CD4-positive, alpha-beta memory T cell (primary cell): ENCODE measurements at regions not wholly inside any gene's neighbourhood (a gene's known extent, or its start where the extent isn't known, plus 50 kb on each side); places are given as distances from the start of the nearest gene placed in this dataset.
A peak's percentile ranks its signal among the peaks of the same experiment; 100 is the strongest.
"Not testable (repeated sequence)": the region's sequence is repeated elsewhere in the genome, so short reads cannot be mapped to it uniquely, and the experiment has no call there.

Source experiments
- CTCF ChIA-PET: fragments of 350-600 bp; sonication (Branson Sonifier 250); formaldehyde crosslinking; loops from one replicate; lab custom pipeline; 2021; ENCODE audit warnings: inconsistent platforms; ENCODE audit not compliant: partially characterized antibody; lab: Charles Lee
- POLR2A ChIA-PET: fragments of 350-600 bp; sonication (Branson Sonifier 250); formaldehyde crosslinking; loops from one replicate; lab custom pipeline; 2021; ENCODE audit not compliant: partially characterized antibody; lab: Charles Lee
- DNase-seq, 5 donors: peaks; one replicate each; pipeline versions ENCODE4 v3.0.0 to v3.0.0-alpha.2; 2020 to 2022; ENCODE audit warnings: mixed read lengths in 1 of 5
- H3K27ac ChIP-seq: one replicate; pipeline ENCODE4 v1.7.0; 2013; ENCODE audit warnings: low read depth, low read length
- H3K27me3 ChIP-seq: 2 replicates; pipeline ENCODE4 v1.7.0; 2013; ENCODE audit warnings: mild to moderate bottlenecking, low read length, moderate library complexity; ENCODE audit not compliant: insufficient read depth
- H3K36me3 ChIP-seq: 2 replicates; pipeline ENCODE4 v1.7.0; 2013; ENCODE audit warnings: mild to moderate bottlenecking, low read length, moderate library complexity; ENCODE audit not compliant: insufficient read depth
- H3K4me1 ChIP-seq: 2 replicates; pipeline ENCODE4 v1.7.0; 2013; ENCODE audit warnings: mild to moderate bottlenecking, low read length, moderate library complexity; ENCODE audit not compliant: insufficient read depth
- H3K4me3 ChIP-seq, 2 donors: one replicate each; pipeline ENCODE4 v1.7.0; 2013; ENCODE audit warnings: low read length in 2 of 2, mild to moderate bottlenecking in 1 of 2
- H3K9me3 ChIP-seq, 2 donors: one replicate each; pipeline ENCODE4 v1.7.0; 2013; ENCODE audit warnings: low read length in 2 of 2, control low read depth in 1 of 2; ENCODE audit not compliant: control insufficient read depth in 1 of 2
- H3K27ac Mint-ChIP-seq, 7 donors: one replicate each; pipeline ENCODE4 v1.8.0; 2020 to 2021; ENCODE audit warnings: mixed read lengths in 7 of 7, mild to moderate bottlenecking in 6 of 7, inconsistent platforms in 3 of 7, moderate library complexity in 3 of 7
- H3K27me3 Mint-ChIP-seq, 2 donors: one replicate each; pipeline ENCODE4 v1.8.0; 2020 to 2021; ENCODE audit warnings: mixed read lengths in 2 of 2
- H3K36me3 Mint-ChIP-seq, 2 donors: one replicate each; pipeline ENCODE4 v1.8.0; 2020 to 2021; ENCODE audit warnings: mixed read lengths in 2 of 2, inconsistent platforms in 1 of 2, mild to moderate bottlenecking in 1 of 2
- H3K4me1 Mint-ChIP-seq, 4 donors: one replicate each; pipeline ENCODE4 v1.8.0; 2020 to 2021; ENCODE audit warnings: mixed read lengths in 4 of 4, mild to moderate bottlenecking in 1 of 4
- H3K4me3 Mint-ChIP-seq, 8 donors: one replicate each; pipeline ENCODE4 v1.8.0; 2020 to 2021; ENCODE audit warnings: mixed read lengths in 8 of 8, mild to moderate bottlenecking in 7 of 8, moderate library complexity in 6 of 8, inconsistent platforms in 3 of 8
- H3K9me3 Mint-ChIP-seq, 8 donors: one replicate each; pipeline ENCODE4 v1.8.0; 2020 to 2021; ENCODE audit warnings: mixed read lengths in 8 of 8, mild to moderate bottlenecking in 5 of 8, inconsistent platforms in 3 of 8, moderate library complexity in 1 of 8
- intact Hi-C: fragments of 100-400 bp; cut with micrococcal nuclease; formaldehyde crosslinking; loops from one replicate; pipeline ENCODE4 v1.15.1; 2023

GRCh38 chr5:145446875-145447274 lies 388.3 kb downstream of the PRELID2 start:
- H3K36me3 ChIP-seq, H3K9me3 ChIP-seq, H3K36me3 Mint-ChIP-seq, H3K27me3 Mint-ChIP-seq, DNase-seq, H3K27ac Mint-ChIP-seq, H3K4me1 ChIP-seq, POLR2A ChIA-PET, H3K4me3 ChIP-seq, CTCF ChIA-PET, H3K27ac ChIP-seq, H3K4me1 Mint-ChIP-seq, intact Hi-C loops, H3K4me3 Mint-ChIP-seq, H3K27me3 ChIP-seq: not testable (repeated sequence)
- H3K9me3 Mint-ChIP-seq = peaks cover 0 to 11% (median 7%) of the 10 kb centered on the region in 8 donors

DNA sequence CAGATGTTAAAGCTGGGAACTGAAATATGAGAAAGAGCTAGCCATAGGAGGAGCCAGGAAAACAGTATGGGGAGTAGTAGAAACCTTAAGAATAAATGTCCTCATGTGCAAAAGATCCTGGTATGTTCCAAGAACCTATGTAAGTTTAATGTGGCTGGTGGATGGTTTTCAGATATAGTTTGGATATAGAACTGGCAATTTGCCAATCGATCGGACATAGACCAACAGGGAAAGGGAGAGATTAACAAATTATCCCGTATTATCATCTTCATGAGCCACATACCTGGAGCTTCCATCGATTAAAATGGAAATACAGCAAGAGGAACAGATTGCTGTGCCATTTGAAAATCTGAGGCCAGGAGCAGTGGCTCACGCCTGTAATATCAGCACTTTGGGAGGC lies 388.7 kb downstream of the PRELID2 start:
- Mint-ChIP-seq H3K4me1 (no peaks in the 10 kb centered on the region), H3K27me3 (no peaks in the 10 kb centered on the region), H3K36me3 (no peaks in the 10 kb centered on the region), H3K4me3 (no peak overlapping the region), H3K27ac (no peak overlapping the region), H3K9me3 (peaks cover 0 to 11% (median 7%) of the 10 kb centered on the region in 8 donors)
- ChIA-PET POLR2A (no interaction called here), CTCF (no interaction called here)
- Histone ChIP-seq H3K9me3 (no peaks in the 10 kb centered on the region), H3K36me3 (no peaks in the 10 kb centered on the region), H3K4me1 (no peaks in the 10 kb centered on the region), H3K4me3 (no peak overlapping the region), H3K27ac (no peak overlapping the region), H3K27me3 (no peaks in the 10 kb centered on the region)
- intact Hi-C loops = no loop called here
- DNase-seq = no peak

DNA sequence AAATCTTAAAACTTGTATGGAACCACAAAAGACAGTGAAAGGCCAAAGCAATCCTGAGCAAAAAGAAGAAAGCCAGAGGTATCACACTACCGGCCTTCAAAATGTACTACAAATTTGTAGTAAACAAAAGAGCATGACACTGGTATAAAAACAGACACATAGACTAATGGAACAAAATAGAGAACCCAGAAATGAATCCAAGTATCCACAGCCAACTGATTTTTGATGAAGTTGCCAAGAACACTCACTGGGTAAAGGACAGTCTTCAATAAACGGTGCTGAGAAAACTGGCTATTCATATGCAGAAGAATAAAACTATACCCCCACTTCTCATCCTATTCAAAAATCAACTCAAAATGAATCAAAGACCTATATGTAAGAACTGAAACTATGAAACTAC lies 390.1 kb downstream of the PRELID2 start:
- intact Hi-C loops = no loop called here
- Mint-ChIP-seq H3K27ac (no peak overlapping the region), H3K9me3 (peaks cover 4 to 14% (median 8%) of the 10 kb centered on the region in 8 donors), H3K27me3 (no peaks in the 10 kb centered on the region), H3K4me1 (no peaks in the 10 kb centered on the region), H3K36me3 (no peaks in the 10 kb centered on the region), H3K4me3 (peak overlapping the region in 1 of 8 donors; percentile 24)
- H3K9me3 ChIP-seq = no peaks in the 10 kb centered on the region
- POLR2A ChIA-PET = no interaction called here
- H3K27me3 ChIP-seq = no peaks in the 10 kb centered on the region
- no peak overlapping the region for H3K27ac ChIP-seq
- CTCF ChIA-PET = no interaction called here
- H3K4me1 ChIP-seq = no peaks in the 10 kb centered on the region
- no peak for DNase-seq
- H3K4me3 ChIP-seq = no peak overlapping the region
- H3K36me3 ChIP-seq = no peaks in the 10 kb centered on the region

DNA sequence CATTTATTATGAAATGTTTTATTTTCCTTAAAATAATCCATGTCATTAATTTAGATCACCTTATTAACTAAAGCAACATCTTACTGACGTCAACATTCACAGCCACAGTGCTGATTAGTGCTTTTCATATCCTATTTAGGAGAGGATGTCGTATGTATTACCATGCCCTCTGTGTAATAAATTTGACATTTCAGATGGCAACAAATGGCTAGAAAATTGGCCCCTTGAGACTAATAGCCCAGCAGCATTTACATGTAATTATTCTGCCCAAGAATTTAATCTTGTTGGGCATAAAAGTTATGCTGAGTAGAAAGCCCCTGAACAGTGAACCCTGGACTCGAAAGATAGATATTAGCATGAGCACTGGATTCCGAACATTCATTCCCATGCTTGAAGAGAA lies 391.2 kb downstream of the PRELID2 start:
- POLR2A ChIA-PET = no interaction called here
- H3K36me3 Mint-ChIP-seq = no peaks in the 10 kb centered on the region
- H3K27ac Mint-ChIP-seq = no peak overlapping the region
- Histone ChIP-seq H3K9me3 (no peaks in the 10 kb centered on the region), H3K27me3 (no peaks in the 10 kb centered on the region), H3K4me1 (no peaks in the 10 kb centered on the region), H3K4me3 (no peak overlapping the region), H3K36me3 (no peaks in the 10 kb centered on the region), H3K27ac (no peak overlapping the region)
- DNase-seq = no peak
- H3K4me3 Mint-ChIP-seq = no peak overlapping the region
- intact Hi-C loops = no loop called here
- peaks cover 4 to 20% (median 8%) of the 10 kb centered on the region in 8 donors for H3K9me3 Mint-ChIP-seq
- H3K4me1 Mint-ChIP-seq = no peaks in the 10 kb centered on the region
- H3K27me3 Mint-ChIP-seq = no peaks in the 10 kb centered on the region
- CTCF ChIA-PET = no interaction called here

- no peak overlapping the region for H3K27ac Mint-ChIP-seq
- no peak for DNase-seq
- Histone ChIP-seq H3K27me3 (no peaks in the 10 kb centered on the region), H3K4me3 (no peak overlapping the region), H3K9me3 (no peaks in the 10 kb centered on the region), H3K36me3 (no peaks in the 10 kb centered on the region), H3K27ac (no peak overlapping the region), H3K4me1 (no peaks in the 10 kb centered on the region)
- H3K27me3 Mint-ChIP-seq = no peaks in the 10 kb centered on the region
- no peaks in the 10 kb centered on the region for H3K36me3 Mint-ChIP-seq
- H3K4me1 Mint-ChIP-seq = no peaks in the 10 kb centered on the region
- CTCF ChIA-PET = no interaction called here
- no peak overlapping the region for H3K4me3 Mint-ChIP-seq
- intact Hi-C loops = no loop called here
- peaks cover 4 to 20% (median 6%) of the 10 kb centered on the region in 8 donors for H3K9me3 Mint-ChIP-seq
- POLR2A ChIA-PET = no interaction called here
Measured at GRCh38 chr5:145443366-145443765, 391.8 kb downstream of the PRELID2 start.

- H3K27me3 ChIP-seq, H3K36me3 Mint-ChIP-seq, H3K27ac Mint-ChIP-seq, H3K4me1 ChIP-seq, H3K4me1 Mint-ChIP-seq, H3K4me3 ChIP-seq, H3K27ac ChIP-seq, H3K27me3 Mint-ChIP-seq, H3K4me3 Mint-ChIP-seq, CTCF ChIA-PET, DNase-seq, intact Hi-C loops, H3K36me3 ChIP-seq, POLR2A ChIA-PET, H3K9me3 ChIP-seq: not testable (repeated sequence)
- peaks cover 4 to 20% (median 6%) of the 10 kb centered on the region in 8 donors for H3K9me3 Mint-ChIP-seq
Measured at GRCh38 chr5:145442661-145443060, 392.5 kb downstream of the PRELID2 start.

DNA sequence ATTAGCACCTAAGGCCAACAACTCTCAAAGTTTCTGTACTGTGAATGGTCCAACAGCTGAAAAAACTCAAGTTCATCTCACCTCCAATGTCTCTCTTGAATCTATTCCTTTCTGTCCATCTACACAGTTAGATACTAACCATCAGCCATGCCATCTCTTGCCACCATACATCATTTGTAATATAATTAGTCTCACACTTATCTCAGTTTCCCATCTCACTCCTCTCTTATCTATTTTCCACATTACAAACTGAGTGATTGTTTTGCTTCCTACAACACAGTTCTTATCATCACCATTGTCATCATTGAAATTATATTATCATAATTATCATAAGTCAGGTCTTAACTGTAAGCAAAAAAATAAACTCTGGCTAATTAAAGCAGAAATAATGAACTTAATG lies 393.9 kb downstream of the PRELID2 start:
- no peak overlapping the region for H3K27ac Mint-ChIP-seq
- H3K27ac ChIP-seq = no peak overlapping the region
- H3K36me3 ChIP-seq = no peaks in the 10 kb centered on the region
- H3K4me1 ChIP-seq = no peaks in the 10 kb centered on the region
- POLR2A ChIA-PET = no interaction called here
- no peaks in the 10 kb centered on the region for H3K27me3 ChIP-seq
- CTCF ChIA-PET = no interaction called here
- DNase-seq = no peak
- H3K36me3 Mint-ChIP-seq = no peaks in the 10 kb centered on the region
- intact Hi-C loops = no loop called here
- no peak overlapping the region for H3K4me3 ChIP-seq
- no peaks in the 10 kb centered on the region for H3K4me1 Mint-ChIP-seq
- peaks cover 2 to 21% (median 8%) of the 10 kb centered on the region in 8 donors for H3K9me3 Mint-ChIP-seq
- no peaks in the 10 kb centered on the region for H3K27me3 Mint-ChIP-seq
- H3K4me3 Mint-ChIP-seq = no peak overlapping the region
- H3K9me3 ChIP-seq = no peaks in the 10 kb centered on the region

DNA sequence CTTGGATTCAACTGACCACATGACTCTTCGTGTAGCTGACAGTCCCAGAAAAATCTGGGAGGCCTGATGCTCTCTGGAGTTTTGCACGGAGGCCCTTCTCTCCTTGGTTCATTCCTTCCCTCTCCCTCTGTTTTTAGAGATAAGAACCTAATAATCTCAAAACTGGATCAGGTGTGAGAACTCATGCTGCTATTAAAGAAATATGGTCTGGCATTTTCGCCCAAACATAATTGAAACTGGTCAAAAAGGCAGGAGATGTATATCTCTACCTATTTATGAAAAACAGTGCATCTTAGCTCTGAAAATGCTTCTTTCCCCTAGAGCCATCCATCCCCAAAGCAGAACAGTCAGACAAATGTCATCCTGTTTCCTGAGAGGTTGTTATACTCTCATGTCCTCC lies 397.5 kb downstream of the PRELID2 start:
- no peak for DNase-seq
- Histone ChIP-seq H3K9me3 (no peaks in the 10 kb centered on the region), H3K36me3 (no peaks in the 10 kb centered on the region), H3K27ac (no peak overlapping the region), H3K27me3 (no peaks in the 10 kb centered on the region), H3K4me3 (no peak overlapping the region), H3K4me1 (no peaks in the 10 kb centered on the region)
- Mint-ChIP-seq H3K27me3 (no peaks in the 10 kb centered on the region), H3K36me3 (no peaks in the 10 kb centered on the region), H3K4me3 (no peak overlapping the region), H3K27ac (no peak overlapping the region), H3K9me3 (peaks cover 4 to 22% (median 7%) of the 10 kb centered on the region in 8 donors), H3K4me1 (no peaks in the 10 kb centered on the region)
- ChIA-PET POLR2A (no interaction called here), CTCF (no interaction called here)
- intact Hi-C loops = no loop called here
